ENCODE measurements at regions not wholly inside any gene's neighbourhood (a gene's known extent, or its start where the extent isn't known, plus 50 kb on each side); places are given as distances from the start of the nearest gene placed in this dataset.

GRCh38 chr10:29403208-29403607 lies 114.3 kb downstream of the LYZL1 start:
- DNase-seq = no peak

- DNase-seq = no peak
These were observed 118.5 kb downstream of the LYZL1 start for GRCh38 chr10:29407280-29407858.
